HS-5 (cell line): ENCODE measurements at regions not wholly inside any gene's neighbourhood (a gene's known extent, or its start where the extent isn't known, plus 50 kb on each side); places are given as distances from the start of the nearest gene placed in this dataset.

Source experiments
- DNase-seq: peaks from one replicate; pipeline ENCODE4 v3.0.0-alpha.2; 2012; ENCODE audit warnings: low read depth

DNA sequence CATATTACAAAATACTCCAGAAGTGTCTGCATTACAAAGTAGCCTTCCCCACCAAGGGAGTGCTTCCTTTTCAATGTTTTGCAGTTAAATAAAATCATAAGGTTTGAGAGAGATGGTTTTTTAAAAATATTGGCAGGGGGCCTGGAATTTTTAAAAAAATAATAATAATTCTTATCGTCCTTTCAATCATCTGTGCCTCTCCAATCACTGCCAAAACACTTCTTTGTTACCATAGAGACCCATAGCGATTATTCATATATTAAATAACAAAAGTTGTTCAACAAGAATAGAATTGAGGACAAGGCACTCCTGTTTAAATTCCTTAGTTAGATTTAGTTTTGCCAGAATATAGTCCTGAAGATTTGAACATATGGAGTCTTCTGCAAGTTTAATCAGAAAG lies 203.1 kb downstream of the FAT4 start:
- DNase-seq = no peak

DNA sequence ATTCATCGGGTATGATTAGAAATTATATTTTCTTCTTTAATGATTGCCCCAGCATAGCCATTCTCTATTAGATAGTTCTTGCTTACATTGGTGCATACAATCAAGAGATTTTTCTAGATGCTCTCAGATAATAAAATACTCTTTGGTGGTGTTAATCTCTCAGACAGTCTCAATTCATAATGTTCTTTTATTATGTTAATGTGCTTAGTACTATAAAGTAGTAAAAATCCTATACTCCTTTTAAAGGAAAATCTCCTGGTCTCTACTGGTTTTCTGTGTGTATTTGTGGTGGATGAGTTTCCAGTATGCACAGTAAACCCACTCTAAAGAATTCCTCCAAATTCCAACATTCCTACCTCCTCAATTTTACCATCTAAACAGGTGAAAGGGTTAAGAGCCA lies 203.5 kb downstream of the FAT4 start:
- DNase-seq = no peak

DNA sequence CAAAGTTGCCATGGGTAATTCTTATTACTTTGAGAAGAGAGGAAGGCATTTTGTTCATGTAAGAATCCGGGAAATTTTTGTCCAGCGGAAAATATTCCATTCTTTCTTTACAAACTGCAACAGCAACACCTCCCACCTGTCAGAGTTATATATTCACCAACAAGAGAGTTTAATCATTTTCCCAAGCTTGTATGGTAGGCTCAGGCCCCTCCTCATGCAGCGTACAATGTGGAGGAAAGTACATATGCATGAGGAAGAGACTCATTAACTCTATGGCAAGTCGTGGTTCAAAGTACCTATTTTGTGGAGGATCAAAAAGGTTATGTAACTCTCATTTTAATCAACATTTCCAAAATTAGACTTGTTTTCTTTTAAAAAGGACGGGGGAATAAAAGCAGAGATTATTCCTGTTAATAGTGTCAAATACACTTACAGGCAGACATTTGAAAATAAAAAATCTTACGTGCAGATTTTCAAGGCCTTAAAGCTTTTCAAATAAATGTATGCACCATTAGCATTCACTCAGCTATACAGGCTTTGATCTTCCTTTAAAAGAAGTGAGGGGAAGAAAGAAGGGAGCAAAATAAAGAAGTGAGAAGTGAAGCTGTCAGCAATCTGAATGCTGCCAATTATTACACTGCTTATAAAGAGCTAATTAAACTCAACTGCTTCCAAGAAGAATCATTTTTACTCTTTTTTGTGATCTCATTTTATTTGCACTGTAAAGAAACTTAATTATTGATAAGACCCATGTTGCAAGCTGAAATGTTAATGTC lies 204.8 kb downstream of the FAT4 start:
- DNase-seq = no peak

DNA sequence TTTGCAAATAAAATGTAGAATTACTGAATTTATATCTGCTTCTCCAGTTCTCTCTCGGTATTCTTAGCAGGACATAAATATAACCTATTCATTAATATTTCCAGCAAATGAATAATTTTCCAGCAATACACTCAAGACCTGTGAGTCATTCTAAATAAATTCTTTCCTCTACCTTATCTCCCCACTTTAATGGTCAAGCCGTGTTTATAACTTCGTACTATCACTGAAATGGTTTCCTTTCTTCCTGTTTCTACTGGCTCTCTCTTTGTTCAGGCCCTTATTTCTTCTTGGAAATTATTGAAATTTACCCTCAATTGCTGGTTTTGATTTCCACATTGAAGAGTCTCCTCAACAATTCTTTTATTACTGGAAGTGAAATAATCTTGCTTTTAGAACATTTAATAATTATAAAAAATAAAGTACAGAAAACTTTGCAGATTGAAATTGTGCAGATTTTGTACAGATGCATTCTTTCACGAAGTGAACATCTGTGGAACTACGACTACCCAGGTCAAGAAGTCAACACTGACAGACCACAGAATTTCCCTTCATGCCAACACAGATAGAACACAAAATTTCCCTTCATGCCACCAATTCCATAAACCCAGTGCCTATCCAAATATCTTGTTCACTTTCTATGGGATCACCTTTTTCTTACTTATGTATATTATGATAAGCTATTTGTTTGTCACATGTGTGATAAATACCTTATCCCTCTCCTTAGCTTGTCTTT lies 205.7 kb downstream of the FAT4 start:
- no peak for DNase-seq

DNA sequence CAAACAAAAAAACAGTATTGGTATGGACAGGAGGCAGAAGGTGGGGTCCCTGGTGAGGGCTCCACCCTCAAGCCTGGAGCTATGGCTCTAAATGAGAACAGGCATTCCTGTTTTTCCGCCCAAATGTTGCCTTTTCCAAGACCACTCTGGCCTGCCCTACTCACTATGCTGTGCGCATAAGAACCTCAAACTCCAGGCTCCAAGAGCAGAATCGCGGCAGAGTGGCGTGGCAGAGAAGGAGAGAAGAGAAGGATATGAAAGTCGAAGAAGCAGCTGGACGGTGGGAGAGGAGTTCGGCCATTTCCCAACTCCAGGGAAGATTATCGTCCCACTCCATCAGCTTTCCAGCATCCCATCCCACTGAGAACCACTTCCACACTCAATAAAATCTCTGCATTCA lies 207.8 kb downstream of the FAT4 start:
- no peak for DNase-seq

DNA sequence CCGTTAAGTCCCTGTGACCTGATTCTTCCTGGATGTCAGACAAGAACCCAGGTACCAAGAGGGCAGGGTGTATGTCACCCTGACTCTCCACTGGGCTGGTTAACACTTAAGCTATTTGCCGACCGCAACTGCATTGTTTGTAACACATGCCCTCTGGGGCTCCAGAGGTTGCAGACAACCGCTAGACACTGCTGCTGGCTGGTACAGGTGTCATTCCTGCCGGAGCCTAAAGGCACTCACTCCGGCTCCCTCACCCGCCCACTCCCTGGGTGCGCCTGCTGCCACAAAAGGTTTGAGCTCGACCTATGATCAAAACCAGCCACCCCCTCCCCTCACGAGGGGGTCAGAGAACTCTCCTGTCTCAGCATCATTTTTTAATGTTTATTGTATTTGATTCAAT lies 208.2 kb downstream of the FAT4 start:
- no peak for DNase-seq

DNA sequence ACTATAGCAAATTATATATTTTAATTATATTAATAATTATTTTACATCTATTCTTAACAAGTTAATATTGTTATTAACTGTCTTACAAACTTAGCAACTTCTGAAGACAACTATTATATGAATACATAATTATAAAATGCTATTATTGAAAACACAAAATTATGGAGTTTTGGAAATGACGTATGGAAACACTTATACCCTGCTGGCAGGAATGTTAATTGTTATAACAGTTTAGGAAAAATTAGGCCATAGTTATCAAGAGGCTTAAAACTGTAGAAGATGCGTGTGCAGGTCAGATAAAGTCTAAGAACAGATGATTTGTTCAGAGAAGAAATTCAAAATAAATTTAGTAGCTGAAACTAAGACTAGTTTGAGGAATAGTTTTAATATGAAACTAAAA lies 211.7 kb downstream of the FAT4 start:
- DNase-seq = no peak

- no peak for DNase-seq
Measured at GRCh38 chr4:125527681-125528080, 212.9 kb downstream of the FAT4 start.

DNA sequence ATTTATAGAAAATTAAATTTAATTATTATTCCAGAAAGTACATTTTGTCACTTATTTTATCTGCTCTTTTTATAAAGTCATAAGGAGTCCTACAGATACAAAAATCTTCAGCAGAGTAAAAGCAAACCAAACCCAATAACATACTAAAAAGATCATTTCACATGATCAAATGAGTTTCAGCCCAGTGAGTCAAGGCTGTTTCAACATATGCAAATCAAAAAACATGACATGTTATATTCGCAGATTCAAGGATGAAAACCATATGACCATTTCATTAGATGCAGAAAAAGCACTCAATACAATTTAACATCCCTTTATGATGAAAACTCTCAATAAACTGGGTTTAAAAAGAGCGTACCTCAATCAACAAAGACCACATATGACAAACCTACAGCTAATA lies 214.3 kb downstream of the FAT4 start:
- DNase-seq = no peak

GRCh38 chr4:125538670-125539069 lies 223.9 kb downstream of the FAT4 start:
- DNase-seq = no peak

DNA sequence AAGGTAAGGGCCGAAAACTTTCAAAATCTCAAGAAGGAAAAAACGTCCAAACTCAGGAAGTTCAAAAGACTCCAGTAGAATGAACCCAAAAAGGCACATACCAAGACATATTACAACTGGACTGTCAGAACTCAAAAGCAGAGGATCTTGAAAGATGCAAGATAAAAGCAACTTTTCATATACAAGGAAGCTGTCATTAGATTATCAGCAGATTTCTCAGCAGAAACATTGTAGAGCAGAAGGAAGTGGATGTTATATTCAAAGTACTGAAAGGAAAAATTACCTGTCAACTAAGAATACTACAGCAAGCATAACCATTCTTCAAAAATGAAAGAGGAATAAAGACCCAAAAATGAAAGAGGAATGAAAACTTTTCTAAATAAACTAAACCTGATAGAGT lies 224.9 kb downstream of the FAT4 start:
- no peak for DNase-seq

DNA sequence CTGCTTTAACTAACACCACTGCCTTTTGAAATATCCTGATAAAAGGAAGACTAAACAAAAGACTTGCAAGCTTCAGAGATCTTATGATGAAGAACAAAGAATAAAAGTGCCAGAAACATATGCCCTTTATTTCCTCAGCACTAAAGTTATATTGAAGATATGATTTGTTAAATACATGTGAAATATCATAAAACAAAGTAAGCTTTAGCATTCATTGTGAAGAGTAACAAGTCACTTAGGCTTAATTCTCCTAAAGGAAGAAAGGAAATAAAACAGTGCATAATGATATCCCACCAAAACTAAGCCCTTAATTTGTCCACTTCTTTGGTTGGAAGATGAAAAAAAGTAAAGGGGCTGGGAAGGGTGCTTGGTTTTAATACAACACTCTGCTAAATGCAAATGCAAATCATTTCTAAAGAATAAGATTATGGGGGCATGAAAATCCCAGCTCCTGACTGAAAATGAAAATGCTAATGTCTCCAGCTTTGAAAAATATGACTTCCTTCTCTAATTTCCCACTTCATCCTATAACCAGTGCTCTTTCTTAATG lies 227.2 kb downstream of the FAT4 start:
- DNase-seq = no peak

DNA sequence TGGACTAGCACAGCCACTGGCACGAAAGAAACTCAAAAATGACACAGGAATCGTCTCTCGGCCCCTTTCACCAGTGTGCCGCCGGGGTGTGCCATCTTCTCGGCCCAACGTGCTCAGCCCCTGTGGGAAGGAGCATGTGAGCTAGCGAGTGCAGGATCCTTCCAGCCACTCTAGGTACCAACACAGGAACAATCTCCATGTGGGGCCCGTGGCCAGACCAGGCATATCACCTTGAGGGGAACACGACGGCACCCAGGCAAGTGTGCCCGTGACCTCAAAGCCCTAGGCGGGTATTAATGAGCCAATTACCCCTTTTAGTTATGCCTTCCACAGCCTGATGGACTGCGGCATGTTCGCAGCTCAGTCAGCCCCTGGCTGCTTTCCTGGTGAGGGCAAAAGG lies 231.5 kb downstream of the FAT4 start:
- DNase-seq = no peak

DNA sequence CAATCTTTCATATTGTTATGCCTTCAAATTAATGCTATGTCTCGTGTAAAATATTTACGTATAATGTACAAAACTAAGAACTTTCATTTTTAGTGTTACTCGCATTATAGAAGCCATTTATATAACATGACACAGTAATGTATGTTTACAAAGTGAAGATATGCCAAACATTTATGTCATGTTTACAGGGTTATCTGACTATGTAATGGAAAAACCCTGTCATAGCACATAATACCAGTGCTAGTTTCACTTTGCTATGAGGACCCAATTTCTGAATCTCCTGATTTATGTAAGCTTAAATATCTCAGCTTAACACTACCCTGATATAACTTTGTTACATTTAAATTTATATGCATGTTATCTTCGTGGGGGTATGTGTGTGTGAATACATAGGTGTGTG lies 233.1 kb downstream of the FAT4 start:
- DNase-seq = no peak

GRCh38 chr4:125550769-125551168 lies 236.0 kb downstream of the FAT4 start:
- DNase-seq = no peak

DNA sequence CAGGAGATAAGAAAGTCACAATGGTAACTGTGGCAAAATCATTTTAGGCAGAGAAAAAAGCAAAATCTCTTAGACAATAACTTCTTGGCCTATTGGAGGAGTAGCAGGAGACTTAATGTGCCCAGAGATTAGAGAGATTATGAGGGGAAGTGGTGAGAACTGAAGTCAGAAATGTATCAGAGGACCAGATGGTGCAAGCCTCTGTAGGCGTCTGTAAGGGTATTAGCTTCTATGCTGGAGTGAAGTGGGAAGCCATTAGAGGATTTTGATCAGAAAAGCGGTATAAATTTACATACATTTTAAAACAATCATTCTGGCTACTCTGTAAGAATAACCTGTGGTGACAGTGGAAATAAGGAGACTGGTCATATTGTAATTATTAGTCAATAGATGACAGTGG lies 236.7 kb downstream of the FAT4 start:
- DNase-seq = no peak

- DNase-seq = no peak
Measured at GRCh38 chr4:125551967-125552366, 237.2 kb downstream of the FAT4 start.

DNA sequence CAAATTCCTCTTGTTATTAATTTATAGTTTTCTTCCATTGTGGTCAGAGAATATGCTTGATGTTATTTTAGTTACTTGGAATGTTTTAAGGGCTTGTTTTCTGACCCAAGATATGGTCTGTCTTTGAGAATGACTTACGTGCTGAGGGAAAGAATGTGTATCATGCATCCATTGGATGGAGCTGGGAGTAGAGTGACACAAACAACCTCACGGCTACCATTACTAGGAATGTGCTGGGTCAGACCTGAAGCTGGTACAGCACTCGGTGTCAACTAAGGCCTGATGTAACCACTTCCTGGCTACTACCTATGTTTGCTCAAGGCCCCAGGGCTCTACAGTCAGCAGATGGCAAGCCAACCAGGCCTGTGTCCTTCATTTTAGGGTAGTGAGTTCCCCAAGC lies 257.8 kb downstream of the FAT4 start:
- no peak for DNase-seq

DNA sequence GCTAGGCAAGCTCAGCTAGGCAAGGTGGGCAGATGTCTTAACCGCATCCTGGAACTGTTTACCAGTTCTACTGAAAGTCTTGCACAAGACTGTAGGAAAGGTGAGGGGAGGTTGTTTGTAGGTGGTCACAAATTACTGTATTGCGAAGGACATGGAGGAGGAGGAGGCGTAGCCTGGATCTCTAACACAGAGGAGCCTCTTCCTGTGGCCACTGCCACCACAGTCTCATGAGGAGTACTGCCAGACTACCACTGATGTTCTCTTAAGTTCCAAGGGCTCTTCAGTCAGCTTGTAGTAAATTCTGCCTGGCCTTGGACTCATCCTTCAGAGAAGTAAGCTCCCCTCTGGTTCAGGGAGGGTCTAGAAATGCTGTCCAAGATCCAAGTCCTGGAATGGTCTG lies 258.6 kb downstream of the FAT4 start:
- DNase-seq = no peak

- no peak for DNase-seq
Measured at GRCh38 chr4:125573786-125574185, 259.0 kb downstream of the FAT4 start.

- DNase-seq = peak; percentile 30
Measured at GRCh38 chr4:125582302-125582701, 267.5 kb downstream of the FAT4 start.

DNA sequence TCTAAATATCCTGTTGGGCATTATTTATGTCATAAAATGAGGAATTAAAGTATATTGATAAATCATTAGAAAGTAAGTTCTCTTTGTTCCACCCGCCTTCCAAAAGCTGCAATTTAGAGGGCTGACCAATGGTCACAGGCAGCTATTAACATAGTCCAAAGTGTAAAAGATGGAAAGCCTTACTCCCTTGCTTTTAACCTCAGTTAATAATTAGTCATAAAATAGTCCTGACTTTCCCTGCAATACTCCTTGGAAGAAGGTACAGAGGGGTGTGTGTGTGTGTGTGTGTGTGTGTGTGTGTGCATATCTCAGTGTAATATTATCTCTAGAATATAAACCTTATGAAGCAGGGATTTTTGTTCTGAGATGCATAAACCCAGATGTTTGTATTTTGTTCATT lies 275.4 kb downstream of the FAT4 start:
- no peak for DNase-seq

GRCh38 chr4:125591290-125591689 lies 276.5 kb downstream of the FAT4 start:
- DNase-seq = no peak
